GM10266 (cell line): ENCODE measurements at regions not wholly inside any gene's neighbourhood (a gene's known extent, or its start where the extent isn't known, plus 50 kb on each side); places are given as distances from the start of the nearest gene placed in this dataset.

Experiments used
- DNase-seq: peaks from one replicate; pipeline ENCODE4 v3.0.0; 2012; ENCODE audit errors: extremely low spot score
- TF ChIP-seq, protein P1 (sequence below): IDR thresholded peaks from 2 replicates; pipeline ENCODE4 v1.5.1; 2012; ENCODE audit warnings: mild to moderate bottlenecking, low read depth; ENCODE audit not compliant: control insufficient read depth, insufficient read depth; ENCODE audit errors: missing control alignments

DNA sequence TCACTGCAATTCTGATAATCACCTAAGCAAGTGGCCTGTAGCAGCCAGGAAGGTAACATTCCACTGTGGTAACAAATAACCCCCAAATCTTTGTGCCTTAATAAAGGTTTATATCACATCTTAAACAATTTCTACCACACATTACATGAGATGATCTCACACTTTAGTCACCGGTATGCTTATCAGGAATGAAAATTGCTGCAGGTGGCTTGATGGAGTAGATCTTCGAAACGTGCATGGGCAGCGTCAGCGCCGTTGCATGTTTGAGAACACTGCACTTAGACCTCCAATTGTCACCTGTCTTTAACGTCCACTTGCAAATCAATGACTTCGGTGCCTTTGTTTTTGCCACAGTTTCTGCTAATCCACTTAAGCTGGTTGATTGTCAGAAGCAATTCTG is 477.4 kb downstream of the VRK1 start:
- no peak for DNase-seq
- TF ChIP-seq, protein P1, sequence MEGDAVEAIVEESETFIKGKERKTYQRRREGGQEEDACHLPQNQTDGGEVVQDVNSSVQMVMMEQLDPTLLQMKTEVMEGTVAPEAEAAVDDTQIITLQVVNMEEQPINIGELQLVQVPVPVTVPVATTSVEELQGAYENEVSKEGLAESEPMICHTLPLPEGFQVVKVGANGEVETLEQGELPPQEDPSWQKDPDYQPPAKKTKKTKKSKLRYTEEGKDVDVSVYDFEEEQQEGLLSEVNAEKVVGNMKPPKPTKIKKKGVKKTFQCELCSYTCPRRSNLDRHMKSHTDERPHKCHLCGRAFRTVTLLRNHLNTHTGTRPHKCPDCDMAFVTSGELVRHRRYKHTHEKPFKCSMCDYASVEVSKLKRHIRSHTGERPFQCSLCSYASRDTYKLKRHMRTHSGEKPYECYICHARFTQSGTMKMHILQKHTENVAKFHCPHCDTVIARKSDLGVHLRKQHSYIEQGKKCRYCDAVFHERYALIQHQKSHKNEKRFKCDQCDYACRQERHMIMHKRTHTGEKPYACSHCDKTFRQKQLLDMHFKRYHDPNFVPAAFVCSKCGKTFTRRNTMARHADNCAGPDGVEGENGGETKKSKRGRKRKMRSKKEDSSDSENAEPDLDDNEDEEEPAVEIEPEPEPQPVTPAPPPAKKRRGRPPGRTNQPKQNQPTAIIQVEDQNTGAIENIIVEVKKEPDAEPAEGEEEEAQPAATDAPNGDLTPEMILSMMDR = no peak

DNA sequence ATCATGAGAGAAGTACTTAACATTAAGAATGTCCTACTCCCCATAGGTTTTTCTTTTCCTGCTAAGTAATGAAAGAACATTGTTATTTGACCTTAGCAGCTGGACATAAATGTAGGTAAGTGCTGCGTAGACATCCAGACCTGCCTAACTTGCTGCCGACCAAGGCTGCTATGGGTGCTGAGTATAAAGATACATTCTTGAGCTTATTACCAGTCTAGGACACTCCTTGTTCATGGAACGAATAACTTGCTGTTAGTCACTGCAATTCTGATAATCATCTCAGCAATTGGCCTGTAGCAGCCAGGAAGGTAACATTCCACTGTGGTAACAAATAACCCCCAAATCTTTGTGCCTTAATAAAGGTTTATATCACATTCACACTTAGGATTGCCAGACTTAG is 478.1 kb downstream of the VRK1 start:
- TF ChIP-seq, protein P1 = no peak
- DNase-seq = no peak

GRCh38 chr14:97276573-97276972 is 479.4 kb downstream of the VRK1 start:
- TF ChIP-seq, protein P1 = no peak
- DNase-seq = no peak

- TF ChIP-seq, protein P1 = no peak
- no peak for DNase-seq
Measured at GRCh38 chr14:97277711-97278110, 480.5 kb downstream of the VRK1 start.

- DNase-seq = no peak
- TF ChIP-seq, protein P1 = no peak
Measured at GRCh38 chr14:97280526-97280925, 483.3 kb downstream of the VRK1 start.

- no peak for DNase-seq
- TF ChIP-seq, protein P1 = no peak
Measured at GRCh38 chr14:97281741-97282140, 484.6 kb downstream of the VRK1 start.

DNA sequence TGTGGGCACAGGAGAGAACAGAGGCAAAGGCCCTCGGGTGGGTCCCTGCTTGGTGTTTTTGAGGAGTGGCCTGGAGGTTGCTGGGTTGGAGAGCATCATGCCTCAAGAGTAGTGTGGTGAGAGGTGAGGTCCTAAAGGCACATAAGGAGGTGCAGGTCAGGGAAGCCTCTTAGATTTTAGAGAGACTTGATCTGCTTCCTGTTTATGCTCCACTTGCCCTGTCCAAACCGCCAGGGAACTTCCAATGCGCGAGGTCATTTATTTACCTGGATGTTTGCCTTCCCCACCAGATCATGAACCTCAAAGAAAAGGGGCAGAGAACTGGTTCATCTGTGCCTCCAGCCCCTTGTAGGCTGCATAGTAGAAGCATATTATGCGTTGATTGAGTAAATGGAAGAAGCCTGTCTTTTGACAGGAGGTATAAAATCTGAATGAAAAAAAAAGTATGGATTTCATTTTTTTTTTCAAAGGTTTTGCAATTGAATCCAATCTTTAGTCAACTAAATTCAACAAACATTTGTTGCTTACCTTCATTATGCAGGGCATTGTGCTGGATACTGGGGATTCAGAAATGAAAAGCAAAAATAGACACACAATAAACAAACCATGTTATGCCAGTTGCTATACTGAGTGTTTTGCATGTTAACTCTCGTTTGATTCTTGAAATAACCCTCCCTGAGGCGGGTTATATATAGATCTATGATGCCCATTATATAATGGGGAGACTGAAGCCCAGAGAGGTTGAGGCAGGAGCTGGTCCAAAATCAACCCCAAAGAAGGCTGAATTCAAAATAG is 485.2 kb downstream of the VRK1 start:
- no peak for DNase-seq
- TF ChIP-seq, protein P1 = no peak
